ENCODE measurements at regions not wholly inside any gene's neighbourhood (a gene's known extent, or its start where the extent isn't known, plus 50 kb on each side); places are given as distances from the start of the nearest gene placed in this dataset.

- Histone ChIP-seq H3K56ac (ENCODE audit: extremely low read depth, insufficient read depth, low read length) (no peak overlapping the region), H2AK5ac (ENCODE audit: low read depth, low read length) (no peak overlapping the region), H3K27ac (ENCODE audit: insufficient read depth, low read length) (no peak overlapping the region), H2AFZ (replicated peaks; ENCODE audit: low read length, poor library complexity) (no peak overlapping the region), H3K23ac (ENCODE audit: low read depth, low read length) (no peak overlapping the region), H2BK20ac (ENCODE audit: low read depth, low read length) (no peak overlapping the region), H3K36me3 (ENCODE audit: control insufficient read depth, insufficient read depth, low read length) (no peaks in the 10 kb centered on the region), H3K9me1 (ENCODE audit: insufficient read depth, low read length) (no peaks in the 10 kb centered on the region), H3K4me2 (ENCODE audit: low read depth, low read length) (no peak overlapping the region), H3K9ac (ENCODE audit: low read depth, low read length) (no peak overlapping the region), H4K8ac (ENCODE audit: low read depth in 2 of 2, low read length in 2 of 2) (no peak overlapping the region), H3K4me3 (ENCODE audit: insufficient read depth, low read depth, low read length) (no peak overlapping the region), H3K18ac (ENCODE audit: low read depth, low read length) (no peak overlapping the region), H3K4me1 (ENCODE audit: control insufficient read depth, insufficient read depth, low read length) (no peaks in the 10 kb centered on the region), H3K27me3 (ENCODE audit: control insufficient read depth, insufficient read depth, low read length) (no peaks in the 10 kb centered on the region), H2BK120ac (ENCODE audit: low read depth, low read length) (no peak overlapping the region), H3K79me1 (ENCODE audit: low read depth in 1 of 2, low read length in 2 of 2) (no peaks in the 10 kb centered on the region), H3K14ac (replicated peaks; ENCODE audit: low read depth, low read length) (no peak overlapping the region), H2BK15ac (ENCODE audit: low read depth, low read length) (no peak overlapping the region), H2AK9ac (replicated peaks; ENCODE audit: low read depth, low read length, poor library complexity) (no peak overlapping the region), H4K5ac (ENCODE audit: low read depth, low read length) (no peak overlapping the region), H4K20me1 (ENCODE audit: insufficient read depth, low read length) (no peaks in the 10 kb centered on the region), H4K91ac (ENCODE audit: insufficient read depth, low read depth, low read length) (no peak overlapping the region), H3K4ac (ENCODE audit: low read depth, low read length) (no peak overlapping the region), H2BK5ac (ENCODE audit: low read depth, low read length, poor library complexity, severe bottlenecking) (no peak overlapping the region), H3K9me3 (ENCODE audit: control insufficient read depth, insufficient read depth, low read length) (no peaks in the 10 kb centered on the region)
- BruUV-seq (replicated peaks), result no TSS peak
- in situ Hi-C loops (cut with MboI; ENCODE audit: low sequenced_read_pairs), result no loop called here
- DNase-seq, result no peak
- POLR2A ChIA-PET (ENCODE audit: unreplicated experiment), result no interaction called here
- CTCF ChIA-PET, result no interaction called here
- WGBS, 2 experiments (ENCODE audit: extremely low coverage in 2 of 2, insufficient read length in 1 of 2), result no CpG with 5 or more reads among the region's 3 CpGs
- intact Hi-C loops (cut with micrococcal nuclease), result no loop called here
- no peak for ATAC-seq (ENCODE audit: low read depth)
- dilution Hi-C loops (cut with HindIII; ENCODE audit: low sequenced_read_pairs, unreplicated experiment), result no loop called here
- TF ChIP-seq CTCF (conservative IDR thresholded peaks at IDR 0.05; ENCODE audit: low read depth, low read length), result no peak
- no peak for TF ChIP-seq MAFK (IDR thresholded peaks at IDR 0.05; ENCODE audit: low read depth, low read length)
- TF ChIP-seq RFX5 (IDR thresholded peaks at IDR 0.05; ENCODE audit: low read depth, low read length), result no peak
- TF ChIP-seq RCOR1 (IDR thresholded peaks at IDR 0.05; ENCODE audit: insufficient replicate concordance, low read length), result no peak
- TF ChIP-seq FOS (IDR thresholded peaks at IDR 0.05; ENCODE audit: low read depth, low read length), result no peak
- TF ChIP-seq SMC3 (IDR thresholded peaks at IDR 0.05; ENCODE audit: low read depth, low read length), result no peak
Observed at GRCh38 chr7:68622500-68622899, 975.8 kb upstream of the AUTS2 start.

All from IMR-90 (cell line).